GM23338 (cell line): ENCODE measurements at regions not wholly inside any gene's neighbourhood (a gene's known extent, or its start where the extent isn't known, plus 50 kb on each side); places are given as distances from the start of the nearest gene placed in this dataset.
"Not testable (repeated sequence)": the region's sequence is repeated elsewhere in the genome, so short reads cannot be mapped to it uniquely, and the experiment has no call there.

Experiments used
- ATAC-seq: fragments of 200-7000 bp; cut with Tn5 transposase; 3 replicates; pipeline ENCODE4 v1.9.1; 2020
- DNase-seq: peaks from one replicate; pipeline ENCODE4 v3.0.0-alpha.2; 2015; ENCODE audit warnings: low spot score
- H2AFZ ChIP-seq: fragments of 200-600 bp; sonication (generic); 2 replicates; pipeline ENCODE4 v1.8.0; 2016; ENCODE audit warnings: antibody characterized with exemption, mild to moderate bottlenecking, moderate library complexity
- H3F3A ChIP-seq: fragments of 200-600 bp; sonication (generic); replicated peaks from 2 replicates; pipeline ENCODE4 v1.8.0; 2017; ENCODE audit warnings: antibody characterized with exemption, mixed run types, low read depth
- H3K27ac ChIP-seq: fragments of 200-600 bp; sonication (generic); 2 replicates; pipeline ENCODE4 v1.6.1; 2016; ENCODE audit warnings: low read depth
- H3K27me3 ChIP-seq: fragments of 200-600 bp; sonication (generic); 2 replicates; pipeline ENCODE4 v1.8.0; 2016; ENCODE audit warnings: mild to moderate bottlenecking, mixed run types, moderate library complexity; ENCODE audit not compliant: insufficient read depth
- H3K36me3 ChIP-seq: fragments of 200-600 bp; sonication (generic); 2 replicates; pipeline ENCODE4 v1.8.0; 2016; ENCODE audit warnings: mild to moderate bottlenecking; ENCODE audit not compliant: insufficient read depth
- H3K4me1 ChIP-seq: fragments of 200-600 bp; sonication (generic); 2 replicates; pipeline ENCODE4 v1.8.0; 2016; ENCODE audit warnings: mild to moderate bottlenecking, moderate library complexity; ENCODE audit not compliant: insufficient read depth
- H3K4me2 ChIP-seq: fragments of 200-600 bp; sonication (generic); 2 replicates; pipeline ENCODE4 v1.7.1; 2017; ENCODE audit warnings: mixed run types
- H3K4me3 ChIP-seq: fragments of 200-600 bp; sonication (generic); 2 replicates; pipeline ENCODE4 v1.6.1; 2016; ENCODE audit warnings: mixed run types
- H3K79me2 ChIP-seq: fragments of 200-600 bp; sonication (generic); replicated peaks from 2 replicates; pipeline ENCODE4 v1.8.0; 2017; ENCODE audit warnings: mild to moderate bottlenecking; ENCODE audit not compliant: insufficient read depth
- H3K9me2 ChIP-seq: fragments of 200-600 bp; sonication (generic); 2 replicates; pipeline ENCODE4 v1.8.0; 2017; ENCODE audit not compliant: insufficient read depth
- H4K20me1 ChIP-seq: fragments of 200-600 bp; sonication (generic); replicated peaks from 2 replicates; pipeline ENCODE4 v1.8.0; 2017; ENCODE audit warnings: mild to moderate bottlenecking; ENCODE audit not compliant: insufficient read depth
- H3K27ac Mint-ChIP-seq: 2 replicates; pipeline ENCODE4 v1.8.0; 2020; ENCODE audit warnings: inconsistent platforms, mild to moderate bottlenecking, moderate library complexity, mixed read lengths
- H3K27me3 Mint-ChIP-seq: 3 replicates; pipeline ENCODE4 v1.8.0; 2022; ENCODE audit warnings: low read depth, mild to moderate bottlenecking, moderate library complexity, mixed read lengths, inconsistent platforms; ENCODE audit not compliant: insufficient read depth, poor library complexity
- H3K36me3 Mint-ChIP-seq: 3 replicates; pipeline ENCODE4 v1.8.0; 2021; ENCODE audit warnings: low read depth, mild to moderate bottlenecking, inconsistent platforms, moderate library complexity, mixed read lengths
- H3K4me1 Mint-ChIP-seq: 3 replicates; pipeline ENCODE4 v1.8.0; 2020; ENCODE audit warnings: mild to moderate bottlenecking, inconsistent platforms, mixed read lengths
- H3K4me3 Mint-ChIP-seq: 3 replicates; pipeline ENCODE4 v1.8.0; 2021; ENCODE audit warnings: moderate library complexity, mild to moderate bottlenecking, inconsistent platforms, mixed read lengths
- H3K9me3 Mint-ChIP-seq: 3 replicates; pipeline ENCODE4 v1.8.0; 2020; ENCODE audit warnings: moderate library complexity, mild to moderate bottlenecking, inconsistent platforms, mixed read lengths
- CREB1 ChIP-seq: fragments of 250-450 bp; sonication (Bioruptor Pico); IDR thresholded peaks from 2 replicates; pipeline ENCODE4 v1.5.0; 2020; ENCODE audit warnings: low read depth, mild to moderate bottlenecking, moderate library complexity
- CTCF ChIP-seq, 2 experiments: fragments of 200-600 bp in 1 of 2; sonication (generic) in 1 of 2; conservative IDR thresholded peaks; 2 replicates each; pipeline versions ENCODE4 v1.5.1 to v1.6.1; 2016 to 2017; ENCODE audit warnings: antibody characterized with exemption in 2 of 2, low read depth in 2 of 2, mild to moderate bottlenecking in 2 of 2, moderate library complexity in 1 of 2
- ETS1 ChIP-seq: IDR thresholded peaks from 2 replicates; pipeline ENCODE4 v1.6.1; 2016; ENCODE audit warnings: antibody characterized with exemption
- NANOG ChIP-seq: IDR thresholded peaks from 2 replicates; pipeline ENCODE4 v1.6.1; 2016; ENCODE audit warnings: antibody characterized with exemption, borderline replicate concordance
- POLR2AphosphoS5 ChIP-seq: IDR thresholded peaks from 2 replicates; pipeline ENCODE4 v1.6.1; 2016; ENCODE audit warnings: antibody characterized with exemption, low read depth
- REST ChIP-seq: IDR thresholded peaks from one replicate; pipeline ENCODE4 v1.6.1; 2018; ENCODE audit warnings: antibody characterized with exemption; ENCODE audit not compliant: unreplicated experiment
- STAT1 ChIP-seq: IDR thresholded peaks from one replicate; pipeline ENCODE4 v1.6.1; 2016; ENCODE audit warnings: antibody characterized with exemption; ENCODE audit not compliant: unreplicated experiment
- ZNF462 ChIP-seq: fragments of 250-450 bp; sonication (Bioruptor Pico); IDR thresholded peaks from 2 replicates; pipeline ENCODE4 v1.5.0; 2020; ENCODE audit warnings: mild to moderate bottlenecking, moderate library complexity

- not testable (repeated sequence) for H3K36me3 Mint-ChIP-seq, DNase-seq, H3K4me3 ChIP-seq, H3K27ac Mint-ChIP-seq, H3K4me2 ChIP-seq, H3K4me3 Mint-ChIP-seq, H3K27me3 Mint-ChIP-seq, H3K9me3 Mint-ChIP-seq, H3K27me3 ChIP-seq, H3F3A ChIP-seq, H3K4me1 Mint-ChIP-seq, H3K27ac ChIP-seq, H3K36me3 ChIP-seq, H3K4me1 ChIP-seq, H3K79me2 ChIP-seq, ATAC-seq, H4K20me1 ChIP-seq, H2AFZ ChIP-seq
- peaks cover 13% of the 10 kb centered on the region for H3K9me2 ChIP-seq
Observed at GRCh38 chr16:86861270-86861858, 283.0 kb downstream of the FOXL1 start.

- H3K4me1 Mint-ChIP-seq = no peaks in the 10 kb centered on the region
- no peaks in the 10 kb centered on the region for H3K36me3 ChIP-seq
- no peak for DNase-seq
- no peak for ATAC-seq
- H2AFZ ChIP-seq = no peak overlapping the region
- H3K4me3 ChIP-seq = no peak overlapping the region
- no peaks in the 10 kb centered on the region for H3K4me1 ChIP-seq
- no peak overlapping the region for H3K27ac Mint-ChIP-seq
- H3K27me3 Mint-ChIP-seq = peaks cover 2% of the 10 kb centered on the region
- no peaks in the 10 kb centered on the region for H3K27me3 ChIP-seq
- no peak overlapping the region for H3K4me3 Mint-ChIP-seq
- H4K20me1 ChIP-seq = no peaks in the 10 kb centered on the region
- no peaks in the 10 kb centered on the region for H3K79me2 ChIP-seq
- H3K36me3 Mint-ChIP-seq = no peaks in the 10 kb centered on the region
- H3K9me3 Mint-ChIP-seq = peaks cover 6% of the 10 kb centered on the region; the same call in 2 of the 3 replicates
- H3K27ac ChIP-seq = no peak overlapping the region
- H3K4me2 ChIP-seq = no peak overlapping the region
- H3F3A ChIP-seq = no peaks in the 10 kb centered on the region
- peaks cover 13% of the 10 kb centered on the region for H3K9me2 ChIP-seq
- no peak for TF ChIP-seq POLR2AphosphoS5
- TF ChIP-seq CTCF (conservative IDR thresholded peaks at IDR 0.05; ENCODE audit: low read depth in 2 of 2) = no peak
- no peak for TF ChIP-seq NANOG
- TF ChIP-seq CREB1 (CRISPR knock-in tag) = no peak
- no peak for TF ChIP-seq STAT1
- no peak for TF ChIP-seq REST
- no peak for TF ChIP-seq ETS1
- no peak for TF ChIP-seq ZNF462 (CRISPR knock-in tag)
Observed at GRCh38 chr16:86862595-86863280, 284.4 kb downstream of the FOXL1 start.
